Loucy (cell line): ENCODE measurements at regions not wholly inside any gene's neighbourhood (a gene's known extent, or its start where the extent isn't known, plus 50 kb on each side); places are given as distances from the start of the nearest gene placed in this dataset.

Experiments used
- EZH2phosphoT487 ChIP-seq: fragments of 200-600 bp; IDR thresholded peaks from 2 replicates; pipeline ENCODE4 v1.6.1; 2018; ENCODE audit warnings: antibody characterized with exemption, mild to moderate bottlenecking, moderate library complexity, borderline replicate concordance
- TF ChIP-seq, protein P1 (sequence below): fragments of 200-600 bp; sonication (generic); conservative IDR thresholded peaks from 2 replicates; pipeline ENCODE4 v1.5.1; 2014; ENCODE audit warnings: mild to moderate bottlenecking, antibody characterized with exemption, low read length

- TF ChIP-seq, protein P1, sequence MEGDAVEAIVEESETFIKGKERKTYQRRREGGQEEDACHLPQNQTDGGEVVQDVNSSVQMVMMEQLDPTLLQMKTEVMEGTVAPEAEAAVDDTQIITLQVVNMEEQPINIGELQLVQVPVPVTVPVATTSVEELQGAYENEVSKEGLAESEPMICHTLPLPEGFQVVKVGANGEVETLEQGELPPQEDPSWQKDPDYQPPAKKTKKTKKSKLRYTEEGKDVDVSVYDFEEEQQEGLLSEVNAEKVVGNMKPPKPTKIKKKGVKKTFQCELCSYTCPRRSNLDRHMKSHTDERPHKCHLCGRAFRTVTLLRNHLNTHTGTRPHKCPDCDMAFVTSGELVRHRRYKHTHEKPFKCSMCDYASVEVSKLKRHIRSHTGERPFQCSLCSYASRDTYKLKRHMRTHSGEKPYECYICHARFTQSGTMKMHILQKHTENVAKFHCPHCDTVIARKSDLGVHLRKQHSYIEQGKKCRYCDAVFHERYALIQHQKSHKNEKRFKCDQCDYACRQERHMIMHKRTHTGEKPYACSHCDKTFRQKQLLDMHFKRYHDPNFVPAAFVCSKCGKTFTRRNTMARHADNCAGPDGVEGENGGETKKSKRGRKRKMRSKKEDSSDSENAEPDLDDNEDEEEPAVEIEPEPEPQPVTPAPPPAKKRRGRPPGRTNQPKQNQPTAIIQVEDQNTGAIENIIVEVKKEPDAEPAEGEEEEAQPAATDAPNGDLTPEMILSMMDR, result no peak
- TF ChIP-seq EZH2phosphoT487, result no peak
Measured at GRCh38 chr13:104510422-104510821, 1444.2 kb upstream of the SLC10A2 start.
